ENCODE measurements at regions not wholly inside any gene's neighbourhood (a gene's known extent, or its start where the extent isn't known, plus 50 kb on each side); places are given as distances from the start of the nearest gene placed in this dataset.
"Not testable (repeated sequence)": the region's sequence is repeated elsewhere in the genome, so short reads cannot be mapped to it uniquely, and the experiment has no call there.

DNA sequence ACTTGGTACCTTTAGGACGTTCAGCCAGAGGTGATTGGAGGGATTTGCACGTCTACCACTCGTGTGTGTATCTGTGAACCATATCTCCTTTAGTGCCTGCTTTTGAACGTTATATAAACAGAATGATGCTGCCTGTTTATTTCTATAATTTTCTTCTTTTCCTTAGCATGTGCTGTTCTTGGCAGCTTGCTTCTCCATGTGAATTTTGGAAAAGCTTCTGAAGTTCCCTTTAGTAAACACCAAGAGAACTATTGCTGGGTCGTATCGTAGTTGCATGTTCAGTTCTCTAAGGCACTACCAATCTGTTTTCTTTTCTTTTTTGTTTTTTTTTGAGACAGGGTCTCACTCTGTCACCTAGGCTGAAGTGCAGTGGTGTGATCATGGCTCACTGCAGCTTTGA, 73.8 kb upstream of the FANCC start:
- TF ChIP-seq POLR2A (IDR thresholded peaks at IDR 0.05); POLR2AphosphoS5 (IDR thresholded peaks at IDR 0.05); EP300 (IDR thresholded peaks at IDR 0.05; ENCODE audit: low read depth): not testable (repeated sequence)
- TF ChIP-seq, protein P1, sequence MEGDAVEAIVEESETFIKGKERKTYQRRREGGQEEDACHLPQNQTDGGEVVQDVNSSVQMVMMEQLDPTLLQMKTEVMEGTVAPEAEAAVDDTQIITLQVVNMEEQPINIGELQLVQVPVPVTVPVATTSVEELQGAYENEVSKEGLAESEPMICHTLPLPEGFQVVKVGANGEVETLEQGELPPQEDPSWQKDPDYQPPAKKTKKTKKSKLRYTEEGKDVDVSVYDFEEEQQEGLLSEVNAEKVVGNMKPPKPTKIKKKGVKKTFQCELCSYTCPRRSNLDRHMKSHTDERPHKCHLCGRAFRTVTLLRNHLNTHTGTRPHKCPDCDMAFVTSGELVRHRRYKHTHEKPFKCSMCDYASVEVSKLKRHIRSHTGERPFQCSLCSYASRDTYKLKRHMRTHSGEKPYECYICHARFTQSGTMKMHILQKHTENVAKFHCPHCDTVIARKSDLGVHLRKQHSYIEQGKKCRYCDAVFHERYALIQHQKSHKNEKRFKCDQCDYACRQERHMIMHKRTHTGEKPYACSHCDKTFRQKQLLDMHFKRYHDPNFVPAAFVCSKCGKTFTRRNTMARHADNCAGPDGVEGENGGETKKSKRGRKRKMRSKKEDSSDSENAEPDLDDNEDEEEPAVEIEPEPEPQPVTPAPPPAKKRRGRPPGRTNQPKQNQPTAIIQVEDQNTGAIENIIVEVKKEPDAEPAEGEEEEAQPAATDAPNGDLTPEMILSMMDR (IDR thresholded peaks at IDR 0.05): not testable (repeated sequence)

Data from transverse colon (tissue), 4 donors.